ENCODE measurements at regions not wholly inside any gene's neighbourhood (a gene's known extent, or its start where the extent isn't known, plus 50 kb on each side); places are given as distances from the start of the nearest gene placed in this dataset.

GRCh38 chr2:64400105-64400728, 53.7 kb upstream of the LGALSL start:
- Histone ChIP-seq H3K4me2 (ENCODE audit: low read length) (no peak overlapping the region), H3K9me3 (ENCODE audit: low read length) (no peaks in the 10 kb centered on the region), H4K20me1 (ENCODE audit: insufficient read depth) (no peaks in the 10 kb centered on the region), H3K9ac (ENCODE audit: low read length) (no peak overlapping the region), H3K9me2 (ENCODE audit: insufficient read depth, low read length) (no peaks in the 10 kb centered on the region), H3K27me3 (ENCODE audit: insufficient read depth, low read depth, low read length) (no peaks in the 10 kb centered on the region), H3K4me3 (ENCODE audit: low read length) (no peak overlapping the region), H2AFZ (ENCODE audit: low read depth, low read length) (no peak overlapping the region), H3K79me2 (replicated peaks; ENCODE audit: insufficient read depth, low read length) (no peaks in the 10 kb centered on the region), H3K36me3 (ENCODE audit: insufficient read depth, low read length) (no peaks in the 10 kb centered on the region), H3K27ac (ENCODE audit: low read length) (no peak overlapping the region), H3F3A (ENCODE audit: insufficient read depth, low read length, poor library complexity, severe bottlenecking) (no peaks in the 10 kb centered on the region)
- TF ChIP-seq POLR2AphosphoS5 (IDR thresholded peaks at IDR 0.05) = no peak
- TF ChIP-seq REST (IDR thresholded peaks at IDR 0.05; ENCODE audit: borderline replicate concordance) = no peak
- no peak for TF ChIP-seq CTCF (IDR thresholded peaks at IDR 0.05; ENCODE audit: poor library complexity, severe bottlenecking)
- no peak for TF ChIP-seq EZH2 (IDR thresholded peaks at IDR 0.05; ENCODE audit: borderline replicate concordance, insufficient read depth, low read length, poor library complexity, severe bottlenecking)
- no peak for TF ChIP-seq SMC3 (conservative IDR thresholded peaks at IDR 0.05; ENCODE audit: poor library complexity)
- no peak for TF ChIP-seq MXI1 (conservative IDR thresholded peaks at IDR 0.05; ENCODE audit: poor library complexity, severe bottlenecking)
- no peak for TF ChIP-seq EP300 (conservative IDR thresholded peaks at IDR 0.05; ENCODE audit: poor library complexity, severe bottlenecking)
- TF ChIP-seq RAD21 (conservative IDR thresholded peaks at IDR 0.05) = no peak
- TF ChIP-seq TAF1 (IDR thresholded peaks at IDR 0.05; ENCODE audit: low read depth) = no peak

GRCh38 chr2:64400733-64401528, 53.0 kb upstream of the LGALSL start:
- H3K36me3 ChIP-seq (ENCODE audit: insufficient read depth, low read length) = no peaks in the 10 kb centered on the region
- no peak overlapping the region for H3K4me2 ChIP-seq (ENCODE audit: low read length)
- H3K79me2 ChIP-seq (replicated peaks; ENCODE audit: insufficient read depth, low read length) = no peaks in the 10 kb centered on the region
- H2AFZ ChIP-seq (ENCODE audit: low read depth, low read length) = no peak overlapping the region
- H3K9me2 ChIP-seq (ENCODE audit: insufficient read depth, low read length) = no peaks in the 10 kb centered on the region
- H3K27ac ChIP-seq (ENCODE audit: low read length) = no peak overlapping the region
- H3K27me3 ChIP-seq (ENCODE audit: insufficient read depth, low read depth, low read length) = no peaks in the 10 kb centered on the region
- H4K20me1 ChIP-seq (ENCODE audit: insufficient read depth) = no peaks in the 10 kb centered on the region
- H3K9me3 ChIP-seq (ENCODE audit: low read length) = no peaks in the 10 kb centered on the region
- no peak for TF ChIP-seq EP300 (conservative IDR thresholded peaks at IDR 0.05; ENCODE audit: poor library complexity, severe bottlenecking)
- TF ChIP-seq POLR2AphosphoS5 (IDR thresholded peaks at IDR 0.05) = no peak
- no peak for TF ChIP-seq MXI1 (conservative IDR thresholded peaks at IDR 0.05; ENCODE audit: poor library complexity, severe bottlenecking)
- no peak for TF ChIP-seq REST (IDR thresholded peaks at IDR 0.05; ENCODE audit: borderline replicate concordance)
- TF ChIP-seq SMC3 (conservative IDR thresholded peaks at IDR 0.05; ENCODE audit: poor library complexity) = no peak
- no peak for TF ChIP-seq RAD21 (conservative IDR thresholded peaks at IDR 0.05)
- TF ChIP-seq TAF1 (IDR thresholded peaks at IDR 0.05; ENCODE audit: low read depth) = no peak
- no peaks in the 10 kb centered on the region for H3F3A ChIP-seq (ENCODE audit: insufficient read depth, low read length, poor library complexity, severe bottlenecking)
- no peak overlapping the region for H3K4me3 ChIP-seq (ENCODE audit: low read length)
- H3K9ac ChIP-seq (ENCODE audit: low read length) = no peak overlapping the region
